ENCODE measurements at regions not wholly inside any gene's neighbourhood (a gene's known extent, or its start where the extent isn't known, plus 50 kb on each side); places are given as distances from the start of the nearest gene placed in this dataset.

DNA sequence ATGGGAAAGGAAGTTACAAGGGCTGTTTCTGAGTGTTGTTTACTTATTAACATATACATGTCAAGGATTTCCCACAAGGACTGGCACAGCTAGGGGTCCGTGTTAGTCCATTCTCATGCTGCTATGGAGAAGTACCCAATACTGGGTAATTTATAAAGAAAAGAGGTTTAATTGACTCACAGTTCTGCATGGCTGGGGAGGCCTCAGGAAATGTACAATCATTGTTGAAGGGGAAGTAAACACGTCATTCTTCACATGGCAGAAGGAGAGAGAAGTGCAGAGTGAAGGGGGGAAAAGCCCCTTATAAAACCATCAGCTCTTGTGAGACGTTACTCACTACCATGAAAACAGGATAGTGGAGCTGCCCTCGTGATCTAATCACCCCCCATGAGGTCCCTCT lies 128.9 kb upstream of the CELF4 start:
- TF ChIP-seq, protein P1, sequence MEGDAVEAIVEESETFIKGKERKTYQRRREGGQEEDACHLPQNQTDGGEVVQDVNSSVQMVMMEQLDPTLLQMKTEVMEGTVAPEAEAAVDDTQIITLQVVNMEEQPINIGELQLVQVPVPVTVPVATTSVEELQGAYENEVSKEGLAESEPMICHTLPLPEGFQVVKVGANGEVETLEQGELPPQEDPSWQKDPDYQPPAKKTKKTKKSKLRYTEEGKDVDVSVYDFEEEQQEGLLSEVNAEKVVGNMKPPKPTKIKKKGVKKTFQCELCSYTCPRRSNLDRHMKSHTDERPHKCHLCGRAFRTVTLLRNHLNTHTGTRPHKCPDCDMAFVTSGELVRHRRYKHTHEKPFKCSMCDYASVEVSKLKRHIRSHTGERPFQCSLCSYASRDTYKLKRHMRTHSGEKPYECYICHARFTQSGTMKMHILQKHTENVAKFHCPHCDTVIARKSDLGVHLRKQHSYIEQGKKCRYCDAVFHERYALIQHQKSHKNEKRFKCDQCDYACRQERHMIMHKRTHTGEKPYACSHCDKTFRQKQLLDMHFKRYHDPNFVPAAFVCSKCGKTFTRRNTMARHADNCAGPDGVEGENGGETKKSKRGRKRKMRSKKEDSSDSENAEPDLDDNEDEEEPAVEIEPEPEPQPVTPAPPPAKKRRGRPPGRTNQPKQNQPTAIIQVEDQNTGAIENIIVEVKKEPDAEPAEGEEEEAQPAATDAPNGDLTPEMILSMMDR (IDR thresholded peaks at IDR 0.05): no peak
- no peak for TF ChIP-seq EZH2 (IDR thresholded peaks at IDR 0.05)
